HG03378 (cell line): ENCODE measurements at regions not wholly inside any gene's neighbourhood (a gene's known extent, or its start where the extent isn't known, plus 50 kb on each side); places are given as distances from the start of the nearest gene placed in this dataset.

ENCODE experiments used
- ATAC-seq: cut with Tn5 transposase; IDR thresholded peaks from one replicate; pipeline ENCODE4 v1.9.1; 2021; ENCODE audit warnings: mild to moderate bottlenecking, moderate library complexity; ENCODE audit not compliant: unreplicated experiment

GRCh38 chr3:117774130-117774529, 1064.6 kb downstream of the TUSC7 start:
- ATAC-seq, result no peak

- no peak for ATAC-seq
Observed at GRCh38 chr3:117786349-117786748, 1076.8 kb downstream of the TUSC7 start.

- no peak for ATAC-seq
Observed at GRCh38 chr3:117788061-117788460, 1078.5 kb downstream of the TUSC7 start.

GRCh38 chr3:117788506-117788905, 1078.9 kb downstream of the TUSC7 start:
- no peak for ATAC-seq

- ATAC-seq, result no peak
Observed at GRCh38 chr3:117790235-117790987, 1080.8 kb downstream of the TUSC7 start.

- ATAC-seq, result no peak
Observed at GRCh38 chr3:117793622-117794265, 1084.2 kb downstream of the TUSC7 start.

GRCh38 chr3:117798221-117798620, 1088.6 kb downstream of the TUSC7 start:
- ATAC-seq, result no peak

GRCh38 chr3:117798687-117799386, 1089.3 kb downstream of the TUSC7 start:
- ATAC-seq, result no peak

- no peak for ATAC-seq
Observed at GRCh38 chr3:117799387-117799735, 1089.8 kb downstream of the TUSC7 start.

- ATAC-seq, result no peak
Observed at GRCh38 chr3:117801912-117802239, 1092.3 kb downstream of the TUSC7 start.

GRCh38 chr3:117809186-117810081, 1099.9 kb downstream of the TUSC7 start:
- ATAC-seq, result no peak

- no peak for ATAC-seq
Observed at GRCh38 chr3:117811786-117812185, 1102.2 kb downstream of the TUSC7 start.

GRCh38 chr3:117814975-117815374, 1105.4 kb downstream of the TUSC7 start:
- ATAC-seq, result no peak

GRCh38 chr3:117817103-117817502, 1107.5 kb downstream of the TUSC7 start:
- ATAC-seq, result no peak

- ATAC-seq, result no peak
Observed at GRCh38 chr3:117818592-117818991, 1109.0 kb downstream of the TUSC7 start.

GRCh38 chr3:117820658-117821299, 1111.2 kb downstream of the TUSC7 start:
- ATAC-seq, result no peak

- ATAC-seq, result no peak
Observed at GRCh38 chr3:117822416-117822815, 1112.8 kb downstream of the TUSC7 start.

- no peak for ATAC-seq
Observed at GRCh38 chr3:117836296-117836695, 1126.7 kb downstream of the TUSC7 start.

GRCh38 chr3:117837391-117837790, 1127.8 kb downstream of the TUSC7 start:
- ATAC-seq, result no peak

GRCh38 chr3:117842086-117842485, 1132.5 kb downstream of the TUSC7 start:
- no peak for ATAC-seq

GRCh38 chr3:117843356-117843755, 1133.8 kb downstream of the TUSC7 start:
- ATAC-seq, result no peak
